SK-N-SH (cell line): ENCODE measurements at regions not wholly inside any gene's neighbourhood (a gene's known extent, or its start where the extent isn't known, plus 50 kb on each side); places are given as distances from the start of the nearest gene placed in this dataset.

Experiments
- CTCF ChIA-PET: fragments of 300-600, 350-600 bp; formaldehyde crosslinking; extraction: SDS; loops from one replicate; lab custom pipeline; 2021; lab: Yijun Ruan, JAX
- POLR2A ChIA-PET: fragments of 350-600 bp; sonication (Branson Sonifier 250); formaldehyde crosslinking; extraction: SDS; loops from one replicate; lab custom pipeline; 2020; ENCODE audit warnings: antibody characterized with exemption, inconsistent platforms; lab: Yijun Ruan, JAX
- DNase-seq: peaks from one replicate; pipeline ENCODE4 v3.0.0; 2012
- H2AFZ ChIP-seq: fragments of 200-600 bp; sonication (generic); 2 replicates; pipeline ENCODE4 v1.8.1; 2016; ENCODE audit warnings: antibody characterized with exemption, mild to moderate bottlenecking, low read depth
- H3F3A ChIP-seq: fragments of 200-600 bp; sonication (generic); replicated peaks from 2 replicates; pipeline ENCODE3; 2016; ENCODE audit warnings: antibody characterized with exemption, mild to moderate bottlenecking; ENCODE audit not compliant: insufficient read depth
- H3K27ac ChIP-seq, 2 experiments: fragments of 200-500 bp in 1 of 2; fragments of 200-600 bp in 1 of 2; sonication (Bioruptor generic) in 1 of 2; sonication (generic), shearing (Covaris generic) in 1 of 2; 2 replicates each; pipeline versions ENCODE4 v1.5.1 to v1.6.1; 2014 to 2016; ENCODE audit warnings: low read depth in 2 of 2, inconsistent platforms in 1 of 2, low read length in 1 of 2, mild to moderate bottlenecking in 1 of 2, mixed read lengths in 1 of 2
- H3K27me3 ChIP-seq: fragments of 200-600 bp; sonication (generic), shearing (Covaris generic); 2 replicates; pipeline ENCODE4 v1.6.1; 2016; ENCODE audit warnings: mixed run types; ENCODE audit not compliant: insufficient read depth
- H3K36me3 ChIP-seq, 2 experiments: fragments of 200-500 bp in 1 of 2; fragments of 200-600 bp in 1 of 2; sonication (Bioruptor generic) in 1 of 2; sonication (generic) in 1 of 2; replicated peaks in 1 of 2; 2 replicates each; pipeline versions ENCODE3 to v1.5.1; 2014 to 2016; ENCODE audit warnings: low read length in 1 of 2, mild to moderate bottlenecking in 1 of 2; ENCODE audit not compliant: insufficient read depth in 2 of 2, control insufficient read depth in 1 of 2
- H3K4me1 ChIP-seq, 2 experiments: fragments of 200-500 bp in 1 of 2; fragments of 200-600 bp in 1 of 2; sonication (Bioruptor generic) in 1 of 2; sonication (generic), shearing (Covaris generic) in 1 of 2; 2 replicates each; pipeline versions ENCODE4 v1.5.1 to v1.6.1; 2014 to 2016; ENCODE audit warnings: low read depth in 1 of 2, low read length in 1 of 2, mixed run types in 1 of 2; ENCODE audit not compliant: insufficient read depth in 2 of 2, control insufficient read depth in 1 of 2
- H3K4me2 ChIP-seq: fragments of 200-600 bp; sonication (generic), shearing (Covaris generic); 2 replicates; pipeline ENCODE4 v1.6.1; 2017; ENCODE audit warnings: mixed run types
- H3K4me3 ChIP-seq, 2 experiments: fragments of 200-500 bp in 1 of 2; fragments of 200-600 bp in 1 of 2; sonication (Bioruptor generic) in 1 of 2; sonication (generic), shearing (Covaris generic) in 1 of 2; 2 replicates each; pipeline versions ENCODE4 v1.5.1 to v1.8.1; 2014 to 2016; ENCODE audit warnings: low read depth in 2 of 2, inconsistent platforms in 1 of 2, low read length in 1 of 2, mild to moderate bottlenecking in 1 of 2, mixed read lengths in 1 of 2, moderate library complexity in 1 of 2
- H3K79me2 ChIP-seq: fragments of 200-600 bp; sonication (generic); 2 replicates; pipeline ENCODE4 v1.8.1; 2017; ENCODE audit warnings: mild to moderate bottlenecking; ENCODE audit not compliant: insufficient read depth
- H3K9ac ChIP-seq: fragments of 200-600 bp; sonication (generic); 2 replicates; pipeline ENCODE4 v1.6.1; 2017; ENCODE audit warnings: mixed run types
- H3K9me2 ChIP-seq: fragments of 200-600 bp; sonication (generic); 2 replicates; pipeline ENCODE4 v1.6.1; 2017; ENCODE audit warnings: mixed run types
- H3K9me3 ChIP-seq: fragments of 200-600 bp; sonication (generic); 2 replicates; pipeline ENCODE4 v1.6.1; 2017; ENCODE audit warnings: mixed run types, mild to moderate bottlenecking, moderate library complexity
- H4K20me1 ChIP-seq: fragments of 200-600 bp; sonication (generic); 2 replicates; pipeline ENCODE4 v1.6.1; 2017; ENCODE audit warnings: mild to moderate bottlenecking, mixed run types; ENCODE audit not compliant: insufficient read depth
- EZH2phosphoT487 ChIP-seq: fragments of 200-600 bp; sonication (generic); IDR thresholded peaks from 2 replicates; pipeline ENCODE4 v1.6.1; 2017; ENCODE audit warnings: low read depth, mixed run types, mild to moderate bottlenecking, antibody characterized with exemption, moderate library complexity, borderline replicate concordance
- FOXM1 ChIP-seq: IDR thresholded peaks from 2 replicates; pipeline ENCODE4 v1.4.0; 2012; ENCODE audit warnings: low read depth, mild to moderate bottlenecking
- GATA2 ChIP-seq: sonication (generic); formaldehyde crosslinking; IDR thresholded peaks from 2 replicates; pipeline ENCODE4 v1.5.0; 2020; ENCODE audit warnings: mild to moderate bottlenecking, missing genetic modification reagents
- JUND ChIP-seq: IDR thresholded peaks from 2 replicates; pipeline ENCODE4 v1.4.0; 2012
- MAX ChIP-seq: IDR thresholded peaks from 2 replicates; pipeline ENCODE4 v1.4.0; 2012; ENCODE audit warnings: low read depth
- NRF1 ChIP-seq: IDR thresholded peaks from 2 replicates; pipeline ENCODE4 v1.6.1; 2012; ENCODE audit warnings: low read depth, mild to moderate bottlenecking, low read length
- RAD21 ChIP-seq: IDR thresholded peaks from 2 replicates; pipeline ENCODE4 v1.6.1; 2012; ENCODE audit warnings: mild to moderate bottlenecking, low read length
- RCOR1 ChIP-seq: fragments of 150-350 bp; IDR thresholded peaks from 2 replicates; pipeline ENCODE4 v1.6.1; 2017; ENCODE audit warnings: antibody characterized with exemption, low read length
- RFX5 ChIP-seq: IDR thresholded peaks from 2 replicates; pipeline ENCODE4 v1.6.1; 2012; ENCODE audit warnings: mild to moderate bottlenecking, improper control_type of control experiment, low read length
- RXRA ChIP-seq: IDR thresholded peaks from 2 replicates; pipeline ENCODE4 v1.4.0; 2012; ENCODE audit warnings: low read depth, mild to moderate bottlenecking, borderline replicate concordance
- SIN3A ChIP-seq: IDR thresholded peaks from 2 replicates; pipeline ENCODE4 v1.6.1; 2012; ENCODE audit warnings: low read depth, mild to moderate bottlenecking, low read length, moderate library complexity, borderline replicate concordance
- TEAD4 ChIP-seq: IDR thresholded peaks from 2 replicates; pipeline ENCODE4 v1.4.0; 2012; ENCODE audit warnings: mild to moderate bottlenecking, borderline replicate concordance; ENCODE audit not compliant: insufficient read depth
- USF1 ChIP-seq: IDR thresholded peaks from 2 replicates; pipeline ENCODE4 v1.4.0; 2012; ENCODE audit warnings: low read depth, borderline replicate concordance
- WGBS: methylation state at CpG from one replicate; pipeline ENCODE4 v1.1.6; 2017; ENCODE audit warnings: low lambda C conversion rate; 5-methylcytosine and 5-hydroxymethylcytosine counted together
- TF ChIP-seq, protein P1 (sequence below): IDR thresholded peaks from 2 replicates; pipeline ENCODE4; 2012
- TF ChIP-seq, protein P2 (sequence below): fragments of 150-350 bp; IDR thresholded peaks from 2 replicates; pipeline ENCODE4 v1.6.1; 2016; ENCODE audit warnings: mild to moderate bottlenecking, low read depth, low read length

GRCh38 chr14:34354556-34354955 is 107.5 kb downstream of the SPTSSA start:
- Histone ChIP-seq H2AFZ (peak overlapping the region; percentile 91), H3K4me1 (peaks cover 4 to 5% of the 10 kb centered on the region in 2 experiments; a peak in 2 of 4 replicates), H3K4me2 (0 out of 2 replicates have a peak overlapping the region, but pooled peaks have one; percentile 0), H3K9me2 (no peaks in the 10 kb centered on the region), H3K36me3 (no peaks in the 10 kb centered on the region), H3K79me2 (no peaks in the 10 kb centered on the region), H3K27ac (peak overlapping the region in 1 of 2 experiments; percentile 91; a peak in 2 of 4 replicates), H3K27me3 (no peaks in the 10 kb centered on the region), H3K9me3 (no peaks in the 10 kb centered on the region), H3F3A (peaks cover 29% of the 10 kb centered on the region), H3K4me3 (no peak overlapping the region), H4K20me1 (no peaks in the 10 kb centered on the region), H3K9ac (peak overlapping the region; percentile 45)
- DNase-seq: no peak
- WGBS: 43% methylated on average over 3 of the region's 3 CpGs
- TF ChIP-seq USF1 (no peak), GATA2 (no peak), EZH2phosphoT487 (no peak), FOXM1 (no peak), SIN3A (no peak), TEAD4 (no peak), JUND (peak; percentile 37), RAD21 (no peak), RCOR1 (no peak), MAX (peak; percentile 35; the same call in 1 of the 2 replicates), RFX5 (no peak), NRF1 (no peak), RXRA (no peak)
- TF ChIP-seq, protein P1, sequence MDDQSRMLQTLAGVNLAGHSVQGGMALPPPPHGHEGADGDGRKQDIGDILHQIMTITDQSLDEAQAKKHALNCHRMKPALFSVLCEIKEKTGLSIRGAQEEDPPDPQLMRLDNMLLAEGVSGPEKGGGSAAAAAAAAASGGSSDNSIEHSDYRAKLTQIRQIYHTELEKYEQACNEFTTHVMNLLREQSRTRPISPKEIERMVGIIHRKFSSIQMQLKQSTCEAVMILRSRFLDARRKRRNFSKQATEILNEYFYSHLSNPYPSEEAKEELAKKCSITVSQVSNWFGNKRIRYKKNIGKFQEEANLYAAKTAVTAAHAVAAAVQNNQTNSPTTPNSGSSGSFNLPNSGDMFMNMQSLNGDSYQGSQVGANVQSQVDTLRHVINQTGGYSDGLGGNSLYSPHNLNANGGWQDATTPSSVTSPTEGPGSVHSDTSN: peak; percentile 13; the same call in 1 of the 2 replicates
- TF ChIP-seq, protein P2, sequence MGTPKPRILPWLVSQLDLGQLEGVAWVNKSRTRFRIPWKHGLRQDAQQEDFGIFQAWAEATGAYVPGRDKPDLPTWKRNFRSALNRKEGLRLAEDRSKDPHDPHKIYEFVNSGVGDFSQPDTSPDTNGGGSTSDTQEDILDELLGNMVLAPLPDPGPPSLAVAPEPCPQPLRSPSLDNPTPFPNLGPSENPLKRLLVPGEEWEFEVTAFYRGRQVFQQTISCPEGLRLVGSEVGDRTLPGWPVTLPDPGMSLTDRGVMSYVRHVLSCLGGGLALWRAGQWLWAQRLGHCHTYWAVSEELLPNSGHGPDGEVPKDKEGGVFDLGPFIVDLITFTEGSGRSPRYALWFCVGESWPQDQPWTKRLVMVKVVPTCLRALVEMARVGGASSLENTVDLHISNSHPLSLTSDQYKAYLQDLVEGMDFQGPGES: no peak
- ChIA-PET CTCF (interaction anchor here (1.0 to 1.8 kb wide), 5 partner anchors 15 to 144 kb away, joined by 3 to 6 read pairs (median 4); no protein-coding TSS in a partner anchor), POLR2A (no interaction called here)

- DNase-seq: no peak
- Histone ChIP-seq H3K9me3 (no peaks in the 10 kb centered on the region), H3K79me2 (no peaks in the 10 kb centered on the region), H4K20me1 (no peaks in the 10 kb centered on the region), H3K9ac (no peak overlapping the region), H3K27me3 (no peaks in the 10 kb centered on the region), H3K4me1 (peaks cover 3 to 4% of the 10 kb centered on the region in 2 experiments; a peak in 2 of 4 replicates), H3K4me2 (no peak overlapping the region), H3K36me3 (no peaks in the 10 kb centered on the region), H2AFZ (no peak overlapping the region), H3F3A (peaks cover 23% of the 10 kb centered on the region), H3K9me2 (no peaks in the 10 kb centered on the region), H3K4me3 (no peak overlapping the region), H3K27ac (no peak overlapping the region)
- 87% methylated on average over 6 of the region's 6 CpGs for WGBS
- ChIA-PET CTCF (interaction anchor here (2.8 kb wide), 1 partner anchor 19 kb away, joined by 11 read pairs; no protein-coding TSS in a partner anchor), POLR2A (no interaction called here)
- TF ChIP-seq FOXM1 (no peak), MAX (no peak)
Measured at GRCh38 chr14:34350903-34351302, 111.1 kb downstream of the SPTSSA start.
